ENCODE measurements at regions not wholly inside any gene's neighbourhood (a gene's known extent, or its start where the extent isn't known, plus 50 kb on each side); places are given as distances from the start of the nearest gene placed in this dataset.
A peak's percentile ranks its signal among the peaks of the same experiment; 100 is the strongest.

DNA sequence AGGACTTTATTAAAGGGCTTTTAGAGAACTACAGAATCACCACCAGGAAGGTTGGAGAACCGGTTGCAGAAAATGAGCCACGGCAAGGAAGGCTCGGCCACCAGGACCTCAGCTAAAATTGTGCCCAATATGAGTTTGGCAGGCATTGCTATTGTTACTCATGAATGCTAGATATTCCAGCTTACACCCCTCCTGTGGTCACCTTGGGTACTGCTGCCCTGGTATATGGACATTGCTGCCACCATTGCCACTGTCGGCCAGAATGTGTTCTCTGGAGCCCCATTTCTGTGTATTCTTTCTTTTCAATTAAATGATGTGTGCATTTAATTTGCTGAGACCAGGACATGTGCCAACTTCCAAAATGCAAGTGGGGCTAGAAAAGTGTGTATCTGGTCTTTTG is 626.7 kb upstream of the BOD1L1 start:
- no peak for TF ChIP-seq REST (IDR thresholded peaks at IDR 0.05; ENCODE audit: unreplicated experiment)
- peak; percentile 65 to 66 for TF ChIP-seq CTCF (conservative IDR thresholded peaks at IDR 0.05; ENCODE audit: low read depth in 2 of 2)
- Histone ChIP-seq H3K27me3 (ENCODE audit: insufficient read depth) (no peaks in the 10 kb centered on the region), H3F3A (replicated peaks; ENCODE audit: low read depth) (no peaks in the 10 kb centered on the region), H3K4me1 (ENCODE audit: insufficient read depth) (no peaks in the 10 kb centered on the region), H3K4me2 (no peak overlapping the region), H2AFZ (no peak overlapping the region), H3K27ac (ENCODE audit: low read depth) (no peak overlapping the region), H3K36me3 (ENCODE audit: insufficient read depth) (no peaks in the 10 kb centered on the region), H3K79me2 (replicated peaks; ENCODE audit: insufficient read depth) (no peaks in the 10 kb centered on the region), H4K20me1 (replicated peaks; ENCODE audit: insufficient read depth) (no peaks in the 10 kb centered on the region), H3K4me3 (no peak overlapping the region), H3K9me2 (ENCODE audit: insufficient read depth) (peaks cover 10% of the 10 kb centered on the region)
- Mint-ChIP-seq H3K27ac (no peak overlapping the region), H3K4me1 (peaks cover 1% of the 10 kb centered on the region), H3K4me3 (no peak overlapping the region), H3K27me3 (ENCODE audit: insufficient read depth, low read depth, poor library complexity) (no peaks in the 10 kb centered on the region), H3K9me3 (peaks cover 3% of the 10 kb centered on the region; the same call in 1 of the 3 replicates), H3K36me3 (ENCODE audit: low read depth) (0 out of 3 replicates have a peak, but pooled peaks cover 3% of the 10 kb centered on the region)
- DNase-seq (ENCODE audit: low spot score) (peak; percentile 71), ATAC-seq (peak; percentile 68)

GRCh38 chr4:14254926-14255325 is 627.4 kb upstream of the BOD1L1 start:
- no peaks in the 10 kb centered on the region for H3K79me2 ChIP-seq (replicated peaks; ENCODE audit: insufficient read depth)
- H3K27ac ChIP-seq (ENCODE audit: low read depth), result no peak overlapping the region
- Mint-ChIP-seq H3K9me3 (peaks cover 3% of the 10 kb centered on the region; the same call in 1 of the 3 replicates), H3K27ac (no peak overlapping the region), H3K4me1 (peaks cover 4% of the 10 kb centered on the region), H3K4me3 (no peak overlapping the region), H3K36me3 (ENCODE audit: low read depth) (0 out of 3 replicates have a peak, but pooled peaks cover 3% of the 10 kb centered on the region), H3K27me3 (ENCODE audit: insufficient read depth, low read depth, poor library complexity) (no peaks in the 10 kb centered on the region)
- no peaks in the 10 kb centered on the region for H3K36me3 ChIP-seq (ENCODE audit: insufficient read depth)
- H3K27me3 ChIP-seq (ENCODE audit: insufficient read depth), result no peaks in the 10 kb centered on the region
- ATAC-seq, result no peak
- no peaks in the 10 kb centered on the region for H3K4me1 ChIP-seq (ENCODE audit: insufficient read depth)
- H2AFZ ChIP-seq, result no peak overlapping the region
- H3K9me2 ChIP-seq (ENCODE audit: insufficient read depth), result peaks cover 14% of the 10 kb centered on the region
- no peak overlapping the region for H3K4me2 ChIP-seq
- no peaks in the 10 kb centered on the region for H4K20me1 ChIP-seq (replicated peaks; ENCODE audit: insufficient read depth)
- no peaks in the 10 kb centered on the region for H3F3A ChIP-seq (replicated peaks; ENCODE audit: low read depth)
- no peak overlapping the region for H3K4me3 ChIP-seq
- DNase-seq (ENCODE audit: low spot score), result no peak
- TF ChIP-seq POLR2AphosphoS5 (IDR thresholded peaks at IDR 0.05; ENCODE audit: low read depth) (no peak), ZNF462 (CRISPR knock-in tag; IDR thresholded peaks at IDR 0.05) (no peak), ZNF331 (CRISPR knock-in tag; IDR thresholded peaks at IDR 0.05; ENCODE audit: low read depth) (no peak), JUNB (IDR thresholded peaks at IDR 0.05; ENCODE audit: unreplicated experiment) (no peak), NANOG (IDR thresholded peaks at IDR 0.05; ENCODE audit: borderline replicate concordance) (no peak)
- TF ChIP-seq, protein P1, sequence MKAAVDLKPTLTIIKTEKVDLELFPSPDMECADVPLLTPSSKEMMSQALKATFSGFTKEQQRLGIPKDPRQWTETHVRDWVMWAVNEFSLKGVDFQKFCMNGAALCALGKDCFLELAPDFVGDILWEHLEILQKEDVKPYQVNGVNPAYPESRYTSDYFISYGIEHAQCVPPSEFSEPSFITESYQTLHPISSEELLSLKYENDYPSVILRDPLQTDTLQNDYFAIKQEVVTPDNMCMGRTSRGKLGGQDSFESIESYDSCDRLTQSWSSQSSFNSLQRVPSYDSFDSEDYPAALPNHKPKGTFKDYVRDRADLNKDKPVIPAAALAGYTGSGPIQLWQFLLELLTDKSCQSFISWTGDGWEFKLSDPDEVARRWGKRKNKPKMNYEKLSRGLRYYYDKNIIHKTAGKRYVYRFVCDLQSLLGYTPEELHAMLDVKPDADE (IDR thresholded peaks at IDR 0.05), result no peak

Measured in GM23338 (cell line).